ENCODE measurements at regions not wholly inside any gene's neighbourhood (a gene's known extent, or its start where the extent isn't known, plus 50 kb on each side); places are given as distances from the start of the nearest gene placed in this dataset.

- TF ChIP-seq CTCF (IDR thresholded peaks at IDR 0.05; ENCODE audit: poor library complexity, severe bottlenecking) (no peak), TAF1 (IDR thresholded peaks at IDR 0.05; ENCODE audit: low read depth) (no peak), REST (IDR thresholded peaks at IDR 0.05; ENCODE audit: borderline replicate concordance) (no peak), POLR2AphosphoS5 (IDR thresholded peaks at IDR 0.05) (no peak), SMC3 (conservative IDR thresholded peaks at IDR 0.05; ENCODE audit: poor library complexity) (no peak), MXI1 (conservative IDR thresholded peaks at IDR 0.05; ENCODE audit: poor library complexity, severe bottlenecking) (no peak)
Observed at GRCh38 chr2:219907011-219907365, 279.6 kb downstream of the SLC4A3 start.
